ENCODE measurements at regions not wholly inside any gene's neighbourhood (a gene's known extent, or its start where the extent isn't known, plus 50 kb on each side); places are given as distances from the start of the nearest gene placed in this dataset.

DNA sequence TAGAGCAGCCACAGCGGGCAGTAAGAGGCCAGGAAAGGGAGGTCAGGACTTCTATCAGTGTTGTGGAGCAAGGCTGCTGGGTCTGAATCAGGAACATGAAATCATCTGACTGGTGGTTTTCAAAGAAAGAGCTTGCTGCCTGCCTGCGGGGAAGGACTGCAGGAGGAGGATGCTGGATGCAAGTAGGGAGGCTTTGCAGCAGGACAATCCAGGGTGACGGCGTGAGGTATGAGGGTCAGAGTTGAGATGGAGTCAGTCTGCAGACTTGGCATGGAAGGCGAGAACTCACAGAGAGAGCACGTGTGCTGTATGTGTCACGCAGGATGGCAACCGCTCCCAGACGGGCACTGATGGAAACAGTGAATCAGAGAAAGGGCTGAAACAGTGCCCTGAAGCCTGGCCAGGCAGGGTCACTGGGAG is 59.2 kb upstream of the CD93 start:
- peaks cover 17% of the 10 kb centered on the region for H3K27me3 Mint-ChIP-seq (ENCODE audit: low read depth)
- H3K4me3 Mint-ChIP-seq, result no peak overlapping the region
- no peaks in the 10 kb centered on the region for H3K9me3 Mint-ChIP-seq
- peaks cover 26% of the 10 kb centered on the region for H3K4me1 Mint-ChIP-seq
- peak overlapping the region in 2 of 3 experiments; percentile 5 to 11 for H3K27ac Mint-ChIP-seq
- TF ChIP-seq, protein P1, sequence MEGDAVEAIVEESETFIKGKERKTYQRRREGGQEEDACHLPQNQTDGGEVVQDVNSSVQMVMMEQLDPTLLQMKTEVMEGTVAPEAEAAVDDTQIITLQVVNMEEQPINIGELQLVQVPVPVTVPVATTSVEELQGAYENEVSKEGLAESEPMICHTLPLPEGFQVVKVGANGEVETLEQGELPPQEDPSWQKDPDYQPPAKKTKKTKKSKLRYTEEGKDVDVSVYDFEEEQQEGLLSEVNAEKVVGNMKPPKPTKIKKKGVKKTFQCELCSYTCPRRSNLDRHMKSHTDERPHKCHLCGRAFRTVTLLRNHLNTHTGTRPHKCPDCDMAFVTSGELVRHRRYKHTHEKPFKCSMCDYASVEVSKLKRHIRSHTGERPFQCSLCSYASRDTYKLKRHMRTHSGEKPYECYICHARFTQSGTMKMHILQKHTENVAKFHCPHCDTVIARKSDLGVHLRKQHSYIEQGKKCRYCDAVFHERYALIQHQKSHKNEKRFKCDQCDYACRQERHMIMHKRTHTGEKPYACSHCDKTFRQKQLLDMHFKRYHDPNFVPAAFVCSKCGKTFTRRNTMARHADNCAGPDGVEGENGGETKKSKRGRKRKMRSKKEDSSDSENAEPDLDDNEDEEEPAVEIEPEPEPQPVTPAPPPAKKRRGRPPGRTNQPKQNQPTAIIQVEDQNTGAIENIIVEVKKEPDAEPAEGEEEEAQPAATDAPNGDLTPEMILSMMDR (IDR thresholded peaks at IDR 0.05; ENCODE audit: unreplicated experiment in 3 of 3), result no peak
- no peaks in the 10 kb centered on the region for H3K36me3 Mint-ChIP-seq (ENCODE audit: low read depth)

DNA sequence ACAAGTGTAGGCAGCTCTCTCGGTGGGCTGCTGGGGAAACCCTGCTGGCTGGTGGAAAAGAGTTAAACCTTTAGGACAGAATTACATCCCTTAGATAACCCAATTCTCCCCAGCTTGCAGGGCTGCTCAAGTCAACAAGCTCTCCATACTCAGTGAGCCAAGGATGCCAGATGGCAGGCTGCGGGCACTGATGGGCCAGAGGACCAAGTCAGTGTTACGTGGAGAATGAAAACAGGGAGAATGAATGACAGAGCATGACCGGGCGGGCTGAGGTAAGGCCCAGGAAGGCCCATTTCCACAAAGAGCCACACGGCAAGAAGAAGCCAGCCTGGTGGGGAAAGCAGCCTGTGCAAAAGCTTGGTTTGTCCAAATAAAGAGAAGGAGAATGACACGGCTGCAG is 58.7 kb upstream of the CD93 start:
- peaks cover 26% of the 10 kb centered on the region for H3K4me1 Mint-ChIP-seq
- no peaks in the 10 kb centered on the region for H3K36me3 Mint-ChIP-seq (ENCODE audit: low read depth)
- no peaks in the 10 kb centered on the region for H3K9me3 Mint-ChIP-seq
- H3K27ac Mint-ChIP-seq, result peak overlapping the region in 1 of 3 experiments; percentile 11
- no peak overlapping the region for H3K4me3 Mint-ChIP-seq
- TF ChIP-seq, protein P1 (IDR thresholded peaks at IDR 0.05; ENCODE audit: unreplicated experiment in 3 of 3), result no peak
- peaks cover 17% of the 10 kb centered on the region for H3K27me3 Mint-ChIP-seq (ENCODE audit: low read depth)

DNA sequence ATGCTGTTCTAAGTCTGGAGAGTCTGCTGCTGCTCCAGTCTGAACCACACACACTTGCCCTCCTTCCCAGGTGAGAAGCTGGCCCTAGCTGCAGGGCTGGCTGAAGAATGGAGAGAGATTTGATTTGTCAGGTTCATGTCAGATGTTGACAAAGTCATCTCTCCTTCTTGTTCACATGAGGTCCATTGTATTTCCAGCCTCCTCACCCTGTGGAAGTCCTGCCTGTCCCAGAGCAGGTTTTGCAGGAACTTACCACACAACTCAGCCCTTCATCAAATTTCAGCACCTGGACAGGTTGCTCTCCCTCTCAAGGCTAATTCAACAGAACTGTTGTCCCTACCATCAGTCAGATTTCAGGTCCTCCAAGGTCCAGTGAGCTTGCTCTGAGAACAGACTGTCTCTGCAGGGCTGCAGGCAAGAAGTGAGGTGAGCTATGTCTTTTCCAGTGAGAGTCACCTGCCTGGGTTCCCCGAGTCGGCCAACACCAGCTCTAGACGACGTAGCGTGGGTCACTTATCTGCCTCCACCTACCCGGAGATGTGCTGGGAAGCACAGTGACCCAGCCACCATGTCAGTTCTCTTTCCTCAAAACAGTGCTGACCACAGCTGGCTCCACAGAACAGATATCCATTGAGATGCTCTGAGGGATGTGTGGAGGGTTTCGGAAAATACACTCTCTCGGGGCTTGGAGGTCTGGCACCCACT is 58.0 kb upstream of the CD93 start:
- no peaks in the 10 kb centered on the region for H3K36me3 Mint-ChIP-seq (ENCODE audit: low read depth)
- no peaks in the 10 kb centered on the region for H3K9me3 Mint-ChIP-seq
- H3K4me3 Mint-ChIP-seq, result no peak overlapping the region
- H3K4me1 Mint-ChIP-seq, result peaks cover 26% of the 10 kb centered on the region
- no peak overlapping the region for H3K27ac Mint-ChIP-seq
- peaks cover 13% of the 10 kb centered on the region for H3K27me3 Mint-ChIP-seq (ENCODE audit: low read depth)
- TF ChIP-seq, protein P1 (IDR thresholded peaks at IDR 0.05; ENCODE audit: unreplicated experiment in 3 of 3), result no peak

DNA sequence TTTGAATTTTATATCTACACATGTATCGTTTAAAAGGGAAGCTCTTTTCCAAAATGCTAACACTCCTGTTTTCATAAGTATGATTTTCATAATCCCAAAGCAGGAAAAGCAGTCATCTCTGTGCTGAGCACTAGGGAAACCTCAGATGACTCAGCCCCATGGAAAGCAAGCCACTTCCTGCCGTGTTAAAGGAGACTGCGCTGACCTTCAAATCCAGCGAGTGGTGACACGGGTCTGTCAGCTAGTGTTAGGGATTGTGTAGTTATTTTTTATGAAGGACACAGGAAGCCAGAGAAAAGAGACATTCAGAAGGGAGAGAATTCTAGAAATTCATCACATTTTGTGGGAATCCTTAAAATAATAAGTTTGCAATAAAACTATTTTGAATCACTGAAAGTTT is 57.0 kb upstream of the CD93 start:
- peaks cover 13% of the 10 kb centered on the region for H3K27me3 Mint-ChIP-seq (ENCODE audit: low read depth)
- no peaks in the 10 kb centered on the region for H3K36me3 Mint-ChIP-seq (ENCODE audit: low read depth)
- H3K9me3 Mint-ChIP-seq, result no peaks in the 10 kb centered on the region
- peaks cover 28% of the 10 kb centered on the region for H3K4me1 Mint-ChIP-seq
- H3K27ac Mint-ChIP-seq, result peak overlapping the region in 1 of 3 experiments; percentile 22
- no peak overlapping the region for H3K4me3 Mint-ChIP-seq
- TF ChIP-seq, protein P1 (IDR thresholded peaks at IDR 0.05; ENCODE audit: unreplicated experiment in 3 of 3), result no peak

DNA sequence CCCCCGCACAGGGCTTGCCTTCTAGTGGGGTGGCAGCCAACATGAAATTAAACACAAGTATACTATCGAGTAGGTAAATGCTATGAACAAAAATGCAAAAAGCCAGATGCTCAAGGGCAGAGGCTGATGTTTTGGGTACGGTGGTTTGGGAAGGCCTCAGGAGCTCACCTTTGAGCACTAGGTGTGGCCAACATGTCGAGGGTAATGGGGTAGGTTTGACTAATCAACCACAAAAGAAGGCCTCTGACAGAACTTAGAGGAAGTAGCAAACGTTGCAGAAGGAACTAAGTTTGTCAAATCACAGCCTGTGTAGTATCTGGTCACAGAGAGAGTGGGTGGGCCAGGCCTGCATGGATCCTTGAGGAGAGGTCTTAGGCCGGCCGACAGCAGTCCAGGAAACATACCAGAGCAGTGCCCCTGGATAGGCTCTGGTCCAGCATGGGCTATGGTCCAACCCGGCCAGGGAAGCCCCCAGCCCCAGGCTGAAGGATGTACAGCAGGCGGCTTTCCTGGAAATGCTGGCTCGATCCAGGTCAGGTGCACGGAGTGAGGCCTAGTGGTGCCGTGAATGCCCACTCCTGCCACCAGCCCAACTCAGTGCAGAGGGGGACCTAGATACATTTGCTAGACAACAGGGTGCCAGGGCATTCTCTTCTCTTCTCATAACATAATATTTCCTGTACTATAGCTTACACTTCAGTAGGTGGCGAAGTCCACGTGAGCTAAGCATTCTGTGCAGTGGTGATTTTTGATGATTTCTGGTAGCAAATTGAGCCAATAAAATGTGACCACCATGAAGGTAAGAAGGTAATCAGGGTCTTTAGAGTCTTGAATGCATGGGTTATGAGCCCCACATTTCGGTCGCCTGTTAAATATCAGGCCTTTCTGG is 56.3 kb upstream of the CD93 start:
- TF ChIP-seq, protein P1 (IDR thresholded peaks at IDR 0.05; ENCODE audit: unreplicated experiment in 3 of 3), result no peak
- Mint-ChIP-seq H3K36me3 (ENCODE audit: low read depth) (no peaks in the 10 kb centered on the region), H3K9me3 (no peaks in the 10 kb centered on the region), H3K4me1 (peaks cover 30% of the 10 kb centered on the region), H3K27ac (no peak overlapping the region), H3K27me3 (ENCODE audit: low read depth) (peaks cover 8% of the 10 kb centered on the region), H3K4me3 (no peak overlapping the region)
